Right lobe of liver (tissue), 4 donors: ENCODE measurements at regions not wholly inside any gene's neighbourhood (a gene's known extent, or its start where the extent isn't known, plus 50 kb on each side); places are given as distances from the start of the nearest gene placed in this dataset.

Experiments
- CTCF ChIP-seq, 4 donors: fragments of 200-600 bp in 3 of 4; fragments of 450-650 bp in 1 of 4; IDR thresholded peaks; one replicate each; pipeline versions ENCODE4 v1.5.1 to v1.8.0; 2016 to 2022; ENCODE audit warnings: antibody characterized with exemption in 4 of 4, mild to moderate bottlenecking in 2 of 4
- POLR2A ChIP-seq: fragments of 450-650 bp; IDR thresholded peaks from one replicate; pipeline ENCODE4 v1.6.1; 2017; ENCODE audit warnings: antibody characterized with exemption, mild to moderate bottlenecking
- donor health status: DM: no; HTN: no; CAD: no.
- donor health status: DM: no; HTN: no; CAD: no.
- donor health status: DM: no; HTN: yes; CAD: no.

DNA sequence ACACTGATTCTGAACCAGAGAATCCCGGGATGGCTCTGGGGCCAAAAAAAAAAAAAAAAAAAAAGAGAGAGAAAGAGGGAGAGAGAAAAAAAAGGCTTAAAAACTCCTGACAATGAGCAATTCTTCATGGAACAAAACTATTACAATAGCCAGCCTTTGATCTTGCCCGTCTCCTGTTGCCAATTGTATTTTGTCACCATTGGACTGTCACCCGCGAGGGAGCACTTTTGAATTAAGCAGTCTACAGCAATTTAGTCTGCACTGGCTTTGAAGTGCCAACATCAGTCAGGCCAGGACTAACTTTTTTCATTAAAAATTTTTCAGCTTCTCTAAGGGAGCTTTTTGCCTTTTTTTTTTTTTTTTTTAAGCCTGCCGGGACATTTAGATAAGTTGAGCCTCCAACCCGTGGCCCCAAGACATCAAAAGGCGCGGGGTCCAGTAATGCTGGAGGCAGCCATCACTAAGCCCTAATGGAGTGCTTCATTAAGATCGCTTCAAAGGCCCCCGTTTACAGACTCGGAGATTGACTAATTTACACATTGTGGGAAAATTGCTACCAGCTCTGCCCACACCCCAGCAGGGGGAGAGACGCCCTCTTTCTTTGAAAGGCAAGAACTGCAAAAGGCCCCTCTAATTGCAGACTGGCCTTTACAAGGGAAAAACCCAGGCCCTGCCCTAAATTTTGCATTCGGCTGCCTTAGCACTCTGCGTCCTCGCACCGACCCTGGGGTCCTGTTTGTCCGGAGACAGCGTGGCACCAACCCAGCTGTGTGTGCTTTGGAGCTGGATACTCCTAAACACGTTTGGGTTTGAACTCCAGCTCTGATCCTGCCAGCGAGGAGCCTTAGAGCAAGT is 98.1 kb upstream of the MSX1 start:
- TF ChIP-seq CTCF (IDR thresholded peaks at IDR 0.05), result no peak
- no peak for TF ChIP-seq POLR2A
